ENCODE measurements at regions not wholly inside any gene's neighbourhood (a gene's known extent, or its start where the extent isn't known, plus 50 kb on each side); places are given as distances from the start of the nearest gene placed in this dataset.
"Not testable (repeated sequence)": the region's sequence is repeated elsewhere in the genome, so short reads cannot be mapped to it uniquely, and the experiment has no call there.

DNA sequence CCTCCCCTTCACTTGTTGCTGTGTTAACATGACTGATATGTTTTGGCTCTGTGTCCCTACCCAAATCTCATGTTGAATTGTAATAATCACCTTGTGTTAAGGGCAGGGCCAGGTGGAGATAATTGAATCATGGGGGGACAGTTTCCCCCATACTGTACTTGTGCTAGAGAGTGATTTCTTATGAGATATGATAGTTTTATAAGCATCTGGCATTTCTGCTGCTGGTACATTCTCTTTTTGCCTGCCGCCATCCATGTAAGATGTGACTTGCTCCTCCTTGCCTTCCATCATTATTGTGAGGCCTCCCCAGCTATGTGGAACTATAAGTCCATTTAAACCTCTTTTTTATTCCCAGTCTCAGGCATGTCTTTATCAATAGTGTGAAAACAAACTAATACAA lies 185.0 kb downstream of the TBX18 start:
- DNase-seq = no peak

- no peak for DNase-seq
Observed at GRCh38 chr6:84576029-84576428, 188.4 kb downstream of the TBX18 start.

DNA sequence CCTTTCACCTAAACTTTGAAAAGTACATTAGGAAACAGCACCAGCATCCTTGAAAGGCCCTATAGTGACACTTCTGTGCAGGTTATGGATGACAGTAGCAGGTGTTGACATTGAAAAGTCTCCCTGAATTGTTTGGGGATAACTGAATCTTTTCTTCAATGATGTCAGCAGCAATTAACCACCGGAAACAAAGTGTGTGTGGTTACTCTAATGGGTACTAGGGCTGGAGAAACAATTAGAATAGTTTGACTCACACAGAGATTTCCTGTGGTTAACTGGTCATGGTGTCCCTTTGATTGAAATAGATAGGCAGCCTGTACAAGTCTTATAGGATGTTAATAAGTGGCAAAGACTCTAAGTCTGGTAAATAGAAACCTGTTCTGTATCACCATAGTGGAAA lies 189.1 kb downstream of the TBX18 start:
- DNase-seq = peak in 1 of 2 experiments; percentile 67

GRCh38 chr6:84569882-84570281 lies 194.5 kb downstream of the TBX18 start:
- DNase-seq = no peak

DNA sequence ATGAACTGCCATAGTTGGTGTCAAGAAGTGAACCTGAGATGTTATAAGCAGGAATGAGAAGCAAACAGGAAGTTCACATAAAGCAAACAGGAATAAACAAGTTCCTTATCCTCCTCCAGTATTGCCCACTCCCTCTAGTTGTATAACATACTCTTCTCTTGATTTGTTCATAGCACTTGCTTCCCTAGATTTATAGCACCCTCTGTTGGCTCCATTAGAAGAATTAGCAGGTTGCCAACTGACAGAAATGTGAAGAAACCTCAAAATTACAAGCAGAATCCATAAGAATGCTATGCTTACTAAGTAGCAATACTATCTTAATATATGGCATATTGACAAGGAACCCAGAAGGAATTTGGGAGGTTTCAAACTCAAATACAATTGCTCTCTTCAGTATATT lies 195.4 kb downstream of the TBX18 start:
- DNase-seq = peak; percentile 24 to 27

DNA sequence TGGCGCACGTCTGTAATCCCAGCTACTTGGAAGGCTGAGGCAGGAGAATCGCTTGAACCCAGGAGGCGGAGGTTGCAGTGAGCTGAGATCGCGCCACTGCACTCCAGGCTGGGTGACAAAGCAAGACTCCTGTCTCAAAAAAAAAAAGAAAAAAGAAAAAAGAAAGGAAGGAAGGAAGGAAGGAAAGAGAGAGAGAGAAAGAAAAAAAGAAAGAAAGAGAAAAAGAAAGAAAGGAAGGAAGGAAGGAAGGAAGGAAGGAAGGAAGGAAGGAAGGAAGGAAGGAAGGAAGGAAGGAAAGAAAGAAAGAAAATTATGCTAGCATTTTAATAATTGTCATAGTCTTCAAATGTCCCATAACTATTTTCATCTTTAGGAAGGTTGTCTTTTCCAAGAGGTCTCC lies 198.7 kb downstream of the TBX18 start:
- DNase-seq = not testable (repeated sequence)

GRCh38 chr6:84560436-84561390 lies 203.7 kb downstream of the TBX18 start:
- DNase-seq = no peak

DNA sequence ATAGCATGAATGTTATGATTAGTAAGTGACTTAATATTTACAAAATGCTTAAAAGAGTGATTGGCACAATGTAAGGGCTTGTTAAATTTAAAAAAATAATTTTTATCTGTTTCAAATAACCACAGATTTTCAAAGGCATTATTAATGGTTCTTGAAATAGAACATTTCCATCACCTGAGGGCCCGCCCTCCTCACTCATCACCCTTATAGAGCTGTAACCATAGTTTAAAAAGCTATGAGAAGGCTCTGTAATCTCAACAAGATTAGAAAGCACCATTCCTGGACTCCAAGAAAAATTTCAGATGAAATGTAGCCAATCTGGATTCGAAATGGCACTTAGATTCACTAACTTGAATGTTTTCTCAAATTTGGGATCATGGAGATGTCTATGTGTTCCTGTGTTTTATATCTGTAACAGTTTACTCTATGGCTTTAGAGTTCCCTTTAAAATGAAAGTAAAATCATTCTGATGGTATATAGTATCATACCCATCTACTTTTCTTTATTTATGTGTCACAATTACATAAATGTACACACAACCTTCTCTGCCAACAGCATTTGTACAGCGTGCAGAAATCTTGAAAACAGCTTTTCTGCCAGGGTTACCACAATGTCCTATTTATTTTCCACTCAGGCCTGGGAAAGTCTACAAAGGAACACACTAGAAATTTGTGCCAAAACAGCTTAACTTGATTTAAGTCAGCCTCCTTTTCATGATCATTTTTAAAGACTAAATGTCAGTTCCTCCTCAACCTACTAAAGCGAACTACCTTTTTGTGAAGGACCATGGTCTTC lies 207.7 kb downstream of the TBX18 start:
- DNase-seq = no peak

DNA sequence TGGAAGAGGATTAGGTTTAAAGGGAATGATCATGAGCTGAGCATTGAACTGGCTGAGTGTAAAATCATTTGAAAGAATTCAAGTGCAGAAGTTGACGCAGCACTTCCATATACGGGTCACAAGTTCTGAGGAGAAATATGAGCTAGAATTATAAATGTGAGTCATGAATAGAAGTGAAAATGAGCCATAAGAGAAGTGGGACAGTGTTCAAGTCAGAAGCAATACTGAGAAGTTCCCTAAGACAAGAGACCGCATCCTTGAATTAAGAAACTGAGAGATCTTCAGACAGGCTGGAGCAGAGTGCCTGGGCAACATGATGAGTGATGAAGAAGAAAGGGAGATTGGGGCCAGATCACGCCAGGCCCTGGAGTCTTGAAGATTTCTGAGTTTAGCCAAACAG lies 209.7 kb downstream of the TBX18 start:
- no peak for DNase-seq

DNA sequence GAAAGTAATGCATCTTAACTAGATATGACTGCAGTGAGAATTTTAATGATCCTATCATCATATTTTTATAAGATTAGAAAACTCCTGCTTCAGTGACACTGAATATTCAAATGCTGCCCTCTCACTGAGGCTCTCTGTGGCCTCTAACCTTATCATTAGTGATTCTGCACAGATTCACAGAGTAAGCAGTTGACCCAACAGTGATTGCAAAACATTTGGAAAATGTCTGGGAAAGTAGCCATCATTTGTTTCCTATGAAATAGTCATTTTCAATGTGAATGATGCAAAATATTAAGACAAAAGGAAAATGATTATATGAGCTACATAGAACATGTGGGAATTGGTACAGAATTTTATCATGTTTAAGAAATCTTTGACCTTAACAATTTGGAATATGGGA lies 210.3 kb downstream of the TBX18 start:
- DNase-seq = no peak

- DNase-seq = no peak
Observed at GRCh38 chr6:84553527-84553926, 210.9 kb downstream of the TBX18 start.

DNA sequence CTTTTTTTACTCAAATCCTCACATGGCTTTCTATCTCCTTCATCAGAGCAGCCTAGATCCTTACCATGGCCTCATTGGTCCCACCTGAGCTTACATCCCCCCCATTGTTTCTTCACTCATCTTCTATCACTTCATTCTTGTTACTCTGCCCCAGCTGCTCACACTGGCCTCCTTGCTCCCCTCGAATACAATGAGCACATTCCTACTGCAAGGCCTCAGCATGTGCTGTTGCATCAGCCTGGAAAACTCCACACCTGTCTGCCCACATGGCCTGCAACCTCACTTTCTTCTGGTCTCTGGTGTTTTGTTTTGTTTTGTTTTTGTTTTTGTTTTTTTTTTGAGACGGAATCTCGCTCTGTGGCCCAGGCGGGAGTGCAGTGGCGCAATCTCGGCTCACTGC lies 212.6 kb downstream of the TBX18 start:
- no peak for DNase-seq

GRCh38 chr6:84549917-84550316 lies 214.5 kb downstream of the TBX18 start:
- no peak for DNase-seq

GRCh38 chr6:84547341-84547801 lies 217.0 kb downstream of the TBX18 start:
- DNase-seq = no peak

- no peak for DNase-seq
Observed at GRCh38 chr6:84546427-84546914, 217.9 kb downstream of the TBX18 start.

DNA sequence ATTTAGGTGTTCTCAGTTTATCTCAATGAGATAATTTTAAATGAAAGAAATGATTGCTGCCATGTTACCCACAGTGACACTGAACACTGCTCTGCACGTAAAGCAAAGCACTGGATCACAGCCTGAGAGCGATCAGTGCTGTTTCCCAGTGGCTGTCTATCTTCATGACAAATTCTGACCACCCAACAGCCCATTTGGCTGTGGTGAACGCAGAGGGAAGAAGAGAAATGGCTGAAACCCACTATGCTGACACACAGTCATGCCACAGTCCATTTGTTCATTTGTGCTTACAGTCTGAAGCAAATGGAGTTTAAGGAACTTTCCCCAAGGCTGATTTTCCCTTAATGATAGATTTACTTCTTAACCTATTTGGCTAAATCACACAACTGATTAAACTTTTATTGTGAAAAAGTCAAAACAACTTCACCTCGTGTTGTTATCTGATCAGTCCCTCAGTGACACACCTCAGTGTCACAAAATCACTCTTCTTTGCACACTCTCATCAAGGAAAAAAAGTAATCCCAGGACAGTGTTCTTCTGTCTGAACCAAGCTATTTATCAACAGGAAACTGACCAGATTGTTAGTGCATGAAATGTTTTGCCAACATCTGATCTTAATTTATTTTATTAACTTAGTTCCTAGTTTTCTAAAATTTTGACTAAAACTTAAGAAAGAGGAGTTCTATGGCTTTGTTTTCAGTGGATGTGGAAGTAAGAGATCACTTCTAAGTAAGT lies 225.1 kb downstream of the TBX18 start:
- DNase-seq = no peak

GRCh38 chr6:84536885-84537638 lies 227.3 kb downstream of the TBX18 start:
- no peak for DNase-seq

DNA sequence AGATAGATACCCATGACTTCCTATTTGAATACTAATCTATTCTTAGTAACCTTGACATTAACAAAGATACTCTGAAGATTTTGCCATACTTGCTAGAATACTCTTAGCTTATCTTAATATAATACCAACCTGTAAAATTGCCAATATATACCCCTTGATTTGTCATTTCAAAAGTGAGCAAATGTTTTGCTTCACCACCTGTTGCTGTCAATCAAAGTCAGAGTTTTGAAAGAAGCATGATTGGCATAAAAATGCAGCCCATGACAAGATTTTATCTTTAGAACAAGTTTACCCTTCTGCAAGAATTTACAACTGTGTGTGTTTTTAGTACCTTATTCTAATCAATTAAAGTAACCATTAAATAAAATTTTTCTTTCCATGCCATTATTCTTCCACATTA lies 236.2 kb downstream of the TBX18 start:
- DNase-seq = no peak

DNA sequence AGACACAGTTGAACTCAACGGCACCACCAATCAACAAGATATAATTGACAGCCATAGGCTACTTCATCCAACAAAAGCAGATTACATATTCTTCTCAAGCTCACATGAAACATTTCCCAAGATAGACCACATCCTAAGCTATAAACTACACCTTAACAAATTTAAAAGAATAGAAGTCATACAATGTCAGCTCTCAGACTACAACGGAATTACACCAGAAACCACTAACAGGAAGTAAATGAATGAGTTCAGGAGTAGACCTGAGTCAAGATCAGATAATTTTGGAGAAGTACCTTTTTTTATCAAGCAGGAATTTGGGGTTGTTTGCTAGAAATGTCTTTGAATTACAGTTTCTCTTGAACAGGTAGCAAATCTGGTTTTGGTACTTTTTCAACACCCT lies 237.8 kb downstream of the TBX18 start:
- no peak for DNase-seq

- no peak for DNase-seq
Observed at GRCh38 chr6:84525907-84526306, 238.5 kb downstream of the TBX18 start.

DNA sequence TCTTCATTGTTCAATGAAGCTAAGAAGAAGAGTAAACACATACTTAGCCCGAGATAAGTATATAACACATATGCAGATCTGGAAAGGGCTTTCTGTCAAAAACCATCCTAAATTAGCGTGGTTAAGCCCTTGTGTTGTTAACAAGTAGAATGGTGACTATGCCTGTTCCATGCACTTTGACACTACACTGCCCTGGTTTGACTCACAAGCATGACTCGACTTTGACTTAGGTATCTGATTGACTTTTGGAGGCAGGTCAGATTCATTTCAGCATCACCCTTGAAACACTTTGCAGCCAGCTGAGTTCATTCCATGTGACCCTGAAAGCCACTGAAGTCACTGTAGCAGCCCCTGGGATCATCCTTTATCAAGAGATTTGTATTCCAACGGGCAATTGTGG lies 239.8 kb downstream of the TBX18 start:
- no peak for DNase-seq

- DNase-seq = peak; percentile 2 to 7
Observed at GRCh38 chr6:84522135-84522549, 242.3 kb downstream of the TBX18 start.
